ENCODE measurements at regions not wholly inside any gene's neighbourhood (a gene's known extent, or its start where the extent isn't known, plus 50 kb on each side); places are given as distances from the start of the nearest gene placed in this dataset.

DNA sequence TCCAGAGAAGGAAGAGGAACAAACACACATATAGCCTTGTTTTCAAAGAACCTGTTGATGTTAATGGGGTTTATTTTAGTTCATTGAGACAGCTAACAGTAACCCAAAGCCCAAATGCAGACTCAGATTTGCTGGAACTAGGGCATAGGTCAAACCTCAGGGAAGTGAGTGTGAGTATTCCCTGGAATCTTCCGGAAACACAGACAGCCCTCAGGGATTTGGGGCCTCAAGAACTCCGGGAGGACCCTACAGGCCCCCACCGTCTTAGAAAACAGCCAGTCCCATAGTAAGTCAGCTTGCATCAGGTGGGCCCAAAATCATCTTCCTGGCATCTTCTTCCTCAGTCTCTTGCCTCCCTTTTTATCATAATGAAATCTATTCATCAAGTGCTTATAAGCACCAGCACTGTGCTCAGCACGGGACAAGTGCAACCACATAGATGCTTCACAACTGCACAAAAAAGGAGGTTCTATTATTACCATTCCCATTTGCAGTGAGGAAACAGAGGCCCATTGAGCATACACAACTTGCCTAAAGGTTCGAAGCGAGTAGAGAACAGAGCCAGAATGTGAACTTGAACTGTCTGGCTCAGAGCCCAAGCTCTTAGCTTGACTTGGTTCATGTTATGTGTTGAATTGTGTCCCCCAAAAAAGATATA lies 50.2 kb upstream of the BCL11A start:
- in situ Hi-C loops (cut with HindIII; ENCODE audit: low sequenced_read_pairs): no loop called here
- DNase-seq (ENCODE audit: low read depth, low spot score): no peak
- H3K4me3 ChIP-seq (ENCODE audit: low read depth, low read length): no peak overlapping the region
- TF ChIP-seq, protein P1, sequence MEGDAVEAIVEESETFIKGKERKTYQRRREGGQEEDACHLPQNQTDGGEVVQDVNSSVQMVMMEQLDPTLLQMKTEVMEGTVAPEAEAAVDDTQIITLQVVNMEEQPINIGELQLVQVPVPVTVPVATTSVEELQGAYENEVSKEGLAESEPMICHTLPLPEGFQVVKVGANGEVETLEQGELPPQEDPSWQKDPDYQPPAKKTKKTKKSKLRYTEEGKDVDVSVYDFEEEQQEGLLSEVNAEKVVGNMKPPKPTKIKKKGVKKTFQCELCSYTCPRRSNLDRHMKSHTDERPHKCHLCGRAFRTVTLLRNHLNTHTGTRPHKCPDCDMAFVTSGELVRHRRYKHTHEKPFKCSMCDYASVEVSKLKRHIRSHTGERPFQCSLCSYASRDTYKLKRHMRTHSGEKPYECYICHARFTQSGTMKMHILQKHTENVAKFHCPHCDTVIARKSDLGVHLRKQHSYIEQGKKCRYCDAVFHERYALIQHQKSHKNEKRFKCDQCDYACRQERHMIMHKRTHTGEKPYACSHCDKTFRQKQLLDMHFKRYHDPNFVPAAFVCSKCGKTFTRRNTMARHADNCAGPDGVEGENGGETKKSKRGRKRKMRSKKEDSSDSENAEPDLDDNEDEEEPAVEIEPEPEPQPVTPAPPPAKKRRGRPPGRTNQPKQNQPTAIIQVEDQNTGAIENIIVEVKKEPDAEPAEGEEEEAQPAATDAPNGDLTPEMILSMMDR (IDR thresholded peaks at IDR 0.05; ENCODE audit: low read depth, low read length): no peak

DNA sequence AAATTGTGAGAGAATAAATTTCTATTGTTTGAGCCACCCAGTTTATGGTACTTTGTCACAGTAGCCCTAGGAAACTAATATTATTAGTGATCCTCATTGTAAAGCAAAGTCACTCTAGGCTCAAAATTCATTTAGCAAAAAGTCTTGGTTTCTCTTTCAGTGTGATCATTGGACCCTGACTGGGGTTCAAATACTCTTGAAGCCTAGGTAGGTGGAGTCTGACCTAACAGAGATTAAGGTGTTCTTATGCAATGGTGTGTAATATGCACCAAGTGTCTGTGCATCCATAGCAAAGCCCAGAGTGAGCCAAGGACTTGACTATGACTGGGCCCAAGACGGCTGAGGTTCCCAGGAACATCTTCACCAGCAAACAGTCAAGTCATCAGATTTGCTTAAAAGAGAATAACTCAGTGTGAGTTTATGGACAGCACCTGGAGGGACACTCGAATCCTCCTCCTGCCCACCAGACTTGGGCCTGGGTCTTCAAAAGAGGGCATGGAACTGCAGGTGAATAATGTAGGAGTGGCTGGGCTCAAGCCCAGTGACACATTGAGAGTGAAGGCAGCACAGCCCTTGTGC lies 51.1 kb upstream of the BCL11A start:
- in situ Hi-C loops (cut with HindIII; ENCODE audit: low sequenced_read_pairs): no loop called here
- no peak for DNase-seq (ENCODE audit: low read depth, low spot score)
- TF ChIP-seq, protein P1 (IDR thresholded peaks at IDR 0.05; ENCODE audit: low read depth, low read length): no peak
- H3K4me3 ChIP-seq (ENCODE audit: low read depth, low read length): no peak overlapping the region

DNA sequence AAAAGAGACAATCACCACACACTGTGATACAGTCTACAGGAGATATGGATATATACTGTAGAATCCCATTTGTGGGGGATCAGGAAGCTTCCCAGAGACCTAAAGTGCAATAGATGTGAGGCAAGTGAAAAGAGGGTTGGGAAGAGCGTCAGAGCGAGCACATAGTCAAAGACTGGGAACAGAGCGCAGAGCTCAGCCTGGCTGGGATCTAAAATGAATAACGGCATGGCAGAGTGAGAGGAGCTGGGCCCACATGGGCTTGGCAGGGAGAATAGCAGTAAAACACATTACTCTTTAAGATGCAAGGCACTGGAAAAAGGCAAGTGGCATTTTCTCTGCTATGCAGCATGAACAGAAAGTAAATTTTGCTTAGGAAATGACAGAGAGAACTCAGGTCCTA lies 52.4 kb upstream of the BCL11A start:
- TF ChIP-seq, protein P1 (IDR thresholded peaks at IDR 0.05; ENCODE audit: low read depth, low read length): no peak
- no peak overlapping the region for H3K4me3 ChIP-seq (ENCODE audit: low read depth, low read length)
- DNase-seq (ENCODE audit: low read depth, low spot score): no peak
- in situ Hi-C loops (cut with HindIII; ENCODE audit: low sequenced_read_pairs): no loop called here

DNA sequence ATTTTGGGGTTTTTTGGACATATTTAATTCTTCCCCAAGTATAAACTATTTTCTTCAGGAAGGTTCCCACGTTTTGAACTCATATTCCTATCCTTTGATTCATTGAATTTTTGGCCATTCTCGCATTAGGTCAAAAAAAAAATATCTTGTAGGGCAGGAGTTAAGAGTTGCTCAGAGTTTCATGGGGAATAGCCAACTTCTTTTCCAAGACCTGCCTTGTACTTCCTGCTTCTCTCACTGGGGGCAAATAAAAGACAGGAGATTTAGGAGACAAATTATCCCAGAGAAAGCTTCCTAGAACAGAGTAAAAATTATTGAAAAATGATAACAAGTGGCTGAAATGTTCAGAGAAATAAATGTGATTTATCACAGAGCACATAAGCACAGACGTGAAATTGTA lies 55.2 kb upstream of the BCL11A start:
- H3K4me3 ChIP-seq (ENCODE audit: low read depth, low read length): no peak overlapping the region
- TF ChIP-seq, protein P1 (IDR thresholded peaks at IDR 0.05; ENCODE audit: low read depth, low read length): no peak
- in situ Hi-C loops (cut with HindIII; ENCODE audit: low sequenced_read_pairs): no loop called here
- no peak for DNase-seq (ENCODE audit: low read depth, low spot score)

DNA sequence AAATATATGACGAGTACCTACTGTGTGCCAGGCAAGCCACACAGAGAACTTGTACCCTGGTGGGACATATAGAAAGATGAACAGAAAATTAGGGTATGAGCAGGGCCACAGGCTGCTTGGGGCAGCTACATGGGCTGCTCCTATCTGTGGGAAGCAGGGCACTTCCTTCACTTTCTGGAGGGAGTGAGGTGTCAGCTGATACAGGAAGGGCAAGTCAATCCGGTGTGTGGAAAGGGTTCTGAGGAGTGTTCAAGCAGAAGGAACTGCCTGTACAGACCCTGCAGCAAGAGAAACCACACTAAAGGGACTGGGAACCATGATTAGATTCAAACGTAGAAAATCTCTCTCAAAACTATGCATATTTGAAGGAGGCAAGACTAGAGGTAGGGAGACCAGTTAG lies 58.6 kb upstream of the BCL11A start:
- in situ Hi-C loops (cut with HindIII; ENCODE audit: low sequenced_read_pairs): no loop called here
- H3K4me3 ChIP-seq (ENCODE audit: low read depth, low read length): no peak overlapping the region
- DNase-seq (ENCODE audit: low read depth, low spot score): no peak
- TF ChIP-seq, protein P1 (IDR thresholded peaks at IDR 0.05; ENCODE audit: low read depth, low read length): no peak

DNA sequence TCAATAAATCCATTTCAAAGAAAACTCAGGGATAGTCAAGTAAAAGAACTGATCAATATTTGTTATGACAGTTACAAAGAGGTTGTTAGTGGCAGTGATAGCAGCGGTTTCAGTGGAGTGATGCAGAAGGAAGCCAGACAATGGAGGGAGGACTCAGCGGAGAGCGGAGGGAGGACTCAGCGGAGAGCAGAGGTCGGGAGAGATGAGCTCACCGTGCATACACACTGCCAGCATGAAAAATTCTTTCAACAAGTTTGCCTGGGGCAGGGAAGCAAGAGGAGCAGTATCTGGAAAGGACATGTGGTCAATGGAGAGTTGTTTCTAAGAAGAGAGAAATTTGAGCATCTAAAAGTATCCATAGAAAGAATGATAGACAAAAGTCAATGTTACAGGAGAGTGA lies 60.9 kb upstream of the BCL11A start:
- no peak for DNase-seq (ENCODE audit: low read depth, low spot score)
- H3K4me3 ChIP-seq (ENCODE audit: low read depth, low read length): no peak overlapping the region
- TF ChIP-seq, protein P1 (IDR thresholded peaks at IDR 0.05; ENCODE audit: low read depth, low read length): no peak
- in situ Hi-C loops (cut with HindIII; ENCODE audit: low sequenced_read_pairs): no loop called here

Data from astrocyte of the spinal cord (primary cell).